Thoracic aorta (tissue), 2 donors: ENCODE measurements at regions not wholly inside any gene's neighbourhood (a gene's known extent, or its start where the extent isn't known, plus 50 kb on each side); places are given as distances from the start of the nearest gene placed in this dataset.

Source experiments
- ATAC-seq: fragments of 150-250 bp; one replicate; pipeline ENCODE4 v1.8.0; 2017; ENCODE audit warnings: low read depth; ENCODE audit not compliant: insufficient number of reproducible peaks, low FRiP score
- DNase-seq: peaks from one replicate; pipeline ENCODE4 v3.0.0-alpha.2; 2020; ENCODE audit warnings: low spot score
- H3K27ac ChIP-seq, 2 donors: fragments of 200-600 bp; sonication (generic); 1 replicate in 1 of 2; 2 replicates in 1 of 2; pipeline ENCODE4 v1.5.1; 2016; ENCODE audit warnings: mild to moderate bottlenecking in 2 of 2, moderate library complexity in 2 of 2
- H3K27me3 ChIP-seq: fragments of 200-600 bp; sonication (generic); replicated peaks from 2 replicates; pipeline ENCODE4 v1.6.0; 2016; ENCODE audit warnings: mild to moderate bottlenecking; ENCODE audit not compliant: insufficient read depth
- H3K36me3 ChIP-seq: fragments of 200-600 bp; sonication (generic); one replicate; pipeline ENCODE4 v1.5.1; 2016
- H3K4me1 ChIP-seq, 2 donors: fragments of 200-600 bp; sonication (generic); 1 replicate in 1 of 2; 2 replicates in 1 of 2; pipeline versions ENCODE4 v1.5.1 to v1.6.0; 2016; ENCODE audit warnings: low read depth in 2 of 2, mild to moderate bottlenecking in 1 of 2; ENCODE audit not compliant: control insufficient read depth in 1 of 2
- H3K4me3 ChIP-seq: fragments of 200-600 bp; sonication (generic); 2 replicates; pipeline ENCODE4 v1.5.1; 2016; ENCODE audit warnings: mild to moderate bottlenecking
- H3K9me3 ChIP-seq: fragments of 200-600 bp; sonication (generic); 2 replicates; pipeline ENCODE4 v1.5.1; 2016
- CTCF ChIP-seq: fragments of 200-600 bp; sonication (generic); IDR thresholded peaks from one replicate; pipeline ENCODE4 v1.5.1; 2019; ENCODE audit warnings: antibody characterized with exemption

- ATAC-seq = no peak
- Histone ChIP-seq H3K36me3 (no peaks in the 10 kb centered on the region), H3K9me3 (no peaks in the 10 kb centered on the region), H3K4me1 (no peaks in the 10 kb centered on the region), H3K4me3 (no peak overlapping the region), H3K27me3 (no peaks in the 10 kb centered on the region), H3K27ac (no peak overlapping the region)
- TF ChIP-seq CTCF = no peak
- no peak for DNase-seq
Measured at GRCh38 chr11:96885912-96886311, 496.1 kb downstream of the JRKL start.

GRCh38 chr11:96893988-96894387 lies 504.2 kb downstream of the JRKL start:
- Histone ChIP-seq H3K27ac (no peak overlapping the region), H3K9me3 (no peaks in the 10 kb centered on the region), H3K4me3 (no peak overlapping the region), H3K4me1 (no peaks in the 10 kb centered on the region), H3K27me3 (no peaks in the 10 kb centered on the region), H3K36me3 (no peaks in the 10 kb centered on the region)
- no peak for ATAC-seq
- DNase-seq = no peak
- no peak for TF ChIP-seq CTCF

- no peak for DNase-seq
- Histone ChIP-seq H3K27ac (no peak overlapping the region), H3K36me3 (no peaks in the 10 kb centered on the region), H3K9me3 (no peaks in the 10 kb centered on the region), H3K4me3 (no peak overlapping the region), H3K4me1 (no peaks in the 10 kb centered on the region), H3K27me3 (no peaks in the 10 kb centered on the region)
- no peak for TF ChIP-seq CTCF
- ATAC-seq = no peak
Measured at GRCh38 chr11:96894587-96894986, 504.8 kb downstream of the JRKL start.

- Histone ChIP-seq H3K27ac (no peak overlapping the region), H3K36me3 (no peaks in the 10 kb centered on the region), H3K4me3 (no peak overlapping the region), H3K27me3 (no peaks in the 10 kb centered on the region), H3K9me3 (no peaks in the 10 kb centered on the region), H3K4me1 (no peaks in the 10 kb centered on the region)
- no peak for DNase-seq
- no peak for ATAC-seq
- no peak for TF ChIP-seq CTCF
Measured at GRCh38 chr11:96899971-96900370, 510.2 kb downstream of the JRKL start.

- H3K9me3 ChIP-seq = no peaks in the 10 kb centered on the region
- H3K4me3 ChIP-seq = no peak overlapping the region
- H3K27me3 ChIP-seq = no peaks in the 10 kb centered on the region
- no peaks in the 10 kb centered on the region for H3K36me3 ChIP-seq
- no peak for TF ChIP-seq CTCF
- DNase-seq (no peak), ATAC-seq (no peak)
- H3K27ac ChIP-seq = no peak overlapping the region
- no peaks in the 10 kb centered on the region for H3K4me1 ChIP-seq
Measured at GRCh38 chr11:96905143-96905542, 515.3 kb downstream of the JRKL start.
